Upper lobe of left lung (tissue), 4 donors: ENCODE measurements at regions not wholly inside any gene's neighbourhood (a gene's known extent, or its start where the extent isn't known, plus 50 kb on each side); places are given as distances from the start of the nearest gene placed in this dataset.

ENCODE experiments used
- POLR2A ChIP-seq, 4 donors: fragments of 450-650 bp; IDR thresholded peaks; one replicate each; pipeline ENCODE4 v1.5.1; 2016 to 2017; ENCODE audit warnings: antibody characterized with exemption in 4 of 4, mild to moderate bottlenecking in 2 of 4
- POLR2AphosphoS5 ChIP-seq, 2 donors: sonication (generic); formaldehyde crosslinking; IDR thresholded peaks; one replicate each; pipeline ENCODE4 v1.5.1; 2017; ENCODE audit warnings: antibody characterized with exemption in 2 of 2
- TF ChIP-seq, protein P1 (sequence below), 6 experiments: fragments of 450-650 bp in 4 of 6; fragments of 200-600 bp in 2 of 6; sonication (generic) in 2 of 6; IDR thresholded peaks; one replicate each; pipeline ENCODE4 v1.5.1; 2016 to 2019; ENCODE audit warnings: antibody characterized with exemption in 6 of 6

DNA sequence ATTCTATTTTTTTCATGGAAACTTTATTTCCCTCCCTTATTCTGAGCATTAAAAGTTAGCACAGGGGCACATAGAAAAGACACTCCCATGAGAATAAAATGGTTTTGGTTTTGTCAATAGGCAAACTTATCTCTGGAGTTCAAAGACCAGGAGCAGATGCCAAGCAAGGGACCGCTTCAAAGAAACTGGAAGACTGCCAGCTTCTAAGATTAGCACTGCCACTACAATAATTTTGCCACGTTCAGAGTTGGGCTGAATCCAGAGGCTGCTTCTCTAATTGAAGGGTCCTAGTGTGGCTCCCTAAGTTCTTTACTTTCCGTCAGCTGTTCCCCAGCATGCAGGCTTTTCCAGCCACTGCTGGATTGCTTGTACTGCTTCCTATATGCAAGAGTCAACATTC is 681.0 kb upstream of the GCFC2 start:
- TF ChIP-seq, protein P1, sequence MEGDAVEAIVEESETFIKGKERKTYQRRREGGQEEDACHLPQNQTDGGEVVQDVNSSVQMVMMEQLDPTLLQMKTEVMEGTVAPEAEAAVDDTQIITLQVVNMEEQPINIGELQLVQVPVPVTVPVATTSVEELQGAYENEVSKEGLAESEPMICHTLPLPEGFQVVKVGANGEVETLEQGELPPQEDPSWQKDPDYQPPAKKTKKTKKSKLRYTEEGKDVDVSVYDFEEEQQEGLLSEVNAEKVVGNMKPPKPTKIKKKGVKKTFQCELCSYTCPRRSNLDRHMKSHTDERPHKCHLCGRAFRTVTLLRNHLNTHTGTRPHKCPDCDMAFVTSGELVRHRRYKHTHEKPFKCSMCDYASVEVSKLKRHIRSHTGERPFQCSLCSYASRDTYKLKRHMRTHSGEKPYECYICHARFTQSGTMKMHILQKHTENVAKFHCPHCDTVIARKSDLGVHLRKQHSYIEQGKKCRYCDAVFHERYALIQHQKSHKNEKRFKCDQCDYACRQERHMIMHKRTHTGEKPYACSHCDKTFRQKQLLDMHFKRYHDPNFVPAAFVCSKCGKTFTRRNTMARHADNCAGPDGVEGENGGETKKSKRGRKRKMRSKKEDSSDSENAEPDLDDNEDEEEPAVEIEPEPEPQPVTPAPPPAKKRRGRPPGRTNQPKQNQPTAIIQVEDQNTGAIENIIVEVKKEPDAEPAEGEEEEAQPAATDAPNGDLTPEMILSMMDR (IDR thresholded peaks at IDR 0.05): no peak
- TF ChIP-seq POLR2AphosphoS5 (IDR thresholded peaks at IDR 0.05) (no peak), POLR2A (IDR thresholded peaks at IDR 0.05) (no peak)
